Activated naive CD4-positive, alpha-beta T cell treated with anti-CD3 and anti-CD28 coated beads, Interleukin-2, amount 10 ng/mL, durations not matched to agents 7 days and 5 days (primary cell): ENCODE measurements at regions not wholly inside any gene's neighbourhood (a gene's known extent, or its start where the extent isn't known, plus 50 kb on each side); places are given as distances from the start of the nearest gene placed in this dataset.

ENCODE experiments used
- CTCF ChIA-PET: fragments of 350-600 bp; sonication (Branson Sonifier 250); formaldehyde crosslinking; loops from one replicate; lab custom pipeline; 2021; ENCODE audit warnings: antibody characterized with exemption; lab: Charles Lee
- DNase-seq: peaks from one replicate; pipeline ENCODE4 v3.0.0-alpha.2; 2020
- H3K27ac Mint-ChIP-seq: one replicate; pipeline ENCODE4 v1.8.0; 2021; ENCODE audit warnings: mild to moderate bottlenecking, moderate library complexity, mixed read lengths
- H3K27me3 Mint-ChIP-seq: one replicate; pipeline ENCODE4 v1.8.0; 2021; ENCODE audit warnings: mild to moderate bottlenecking, mixed read lengths
- H3K36me3 Mint-ChIP-seq: one replicate; pipeline ENCODE4 v1.8.0; 2021; ENCODE audit warnings: mixed read lengths
- H3K4me1 Mint-ChIP-seq: one replicate; pipeline ENCODE4 v1.8.0; 2021; ENCODE audit warnings: mixed read lengths
- H3K4me3 Mint-ChIP-seq: one replicate; pipeline ENCODE4 v1.8.0; 2021; ENCODE audit warnings: mild to moderate bottlenecking, moderate library complexity, mixed read lengths
- H3K9me3 Mint-ChIP-seq: one replicate; pipeline ENCODE4 v1.8.0; 2021; ENCODE audit warnings: mixed read lengths

- CTCF ChIA-PET = no interaction called here
- no peaks in the 10 kb centered on the region for H3K4me1 Mint-ChIP-seq
- no peaks in the 10 kb centered on the region for H3K36me3 Mint-ChIP-seq
- H3K9me3 Mint-ChIP-seq = no peaks in the 10 kb centered on the region
- H3K27ac Mint-ChIP-seq = no peak overlapping the region
- no peaks in the 10 kb centered on the region for H3K27me3 Mint-ChIP-seq
- DNase-seq = no peak
- no peak overlapping the region for H3K4me3 Mint-ChIP-seq
These were observed 213.9 kb upstream of the UBASH3B start for GRCh38 chr11:122441666-122442035.

GRCh38 chr11:122440811-122441665 lies 214.5 kb upstream of the UBASH3B start:
- CTCF ChIA-PET = no interaction called here
- H3K27me3 Mint-ChIP-seq = no peaks in the 10 kb centered on the region

GRCh38 chr11:122439866-122440810 lies 215.4 kb upstream of the UBASH3B start:
- no peak for DNase-seq
- H3K4me3 Mint-ChIP-seq = no peak overlapping the region
- no peaks in the 10 kb centered on the region for H3K9me3 Mint-ChIP-seq
- H3K36me3 Mint-ChIP-seq = no peaks in the 10 kb centered on the region
- CTCF ChIA-PET = no interaction called here
- H3K27me3 Mint-ChIP-seq = no peaks in the 10 kb centered on the region
- no peaks in the 10 kb centered on the region for H3K4me1 Mint-ChIP-seq
- H3K27ac Mint-ChIP-seq = no peak overlapping the region

More at GRCh38 chr11:122440811-122441665, 214.5 kb upstream of the UBASH3B start:
- H3K36me3 Mint-ChIP-seq = no peaks in the 10 kb centered on the region
- no peak overlapping the region for H3K27ac Mint-ChIP-seq
- no peaks in the 10 kb centered on the region for H3K9me3 Mint-ChIP-seq
- no peak for DNase-seq
- no peaks in the 10 kb centered on the region for H3K4me1 Mint-ChIP-seq
- H3K4me3 Mint-ChIP-seq = no peak overlapping the region

- DNase-seq = no peak
- no peak overlapping the region for H3K4me3 Mint-ChIP-seq
- CTCF ChIA-PET = no interaction called here
- H3K4me1 Mint-ChIP-seq = no peaks in the 10 kb centered on the region
- H3K27me3 Mint-ChIP-seq = no peaks in the 10 kb centered on the region
- no peaks in the 10 kb centered on the region for H3K9me3 Mint-ChIP-seq
- no peak overlapping the region for H3K27ac Mint-ChIP-seq
- H3K36me3 Mint-ChIP-seq = no peaks in the 10 kb centered on the region
These were observed 219.3 kb upstream of the UBASH3B start for GRCh38 chr11:122436188-122436555.

- CTCF ChIA-PET = no interaction called here
- H3K36me3 Mint-ChIP-seq = no peaks in the 10 kb centered on the region
- H3K27me3 Mint-ChIP-seq = no peaks in the 10 kb centered on the region
- H3K9me3 Mint-ChIP-seq = no peaks in the 10 kb centered on the region
- no peak overlapping the region for H3K4me3 Mint-ChIP-seq
- H3K27ac Mint-ChIP-seq = no peak overlapping the region
- DNase-seq = no peak
- H3K4me1 Mint-ChIP-seq = no peaks in the 10 kb centered on the region
These were observed 219.9 kb upstream of the UBASH3B start for GRCh38 chr11:122435540-122436187.

- H3K4me3 Mint-ChIP-seq = no peak overlapping the region
- H3K36me3 Mint-ChIP-seq = no peaks in the 10 kb centered on the region
- H3K4me1 Mint-ChIP-seq = no peaks in the 10 kb centered on the region
- no peaks in the 10 kb centered on the region for H3K27me3 Mint-ChIP-seq
- H3K9me3 Mint-ChIP-seq = no peaks in the 10 kb centered on the region
- H3K27ac Mint-ChIP-seq = no peak overlapping the region
- DNase-seq = no peak
- CTCF ChIA-PET = no interaction called here
These were observed 220.7 kb upstream of the UBASH3B start for GRCh38 chr11:122434786-122435185.

- no peak for DNase-seq
- no peak overlapping the region for H3K4me3 Mint-ChIP-seq
- H3K9me3 Mint-ChIP-seq = no peaks in the 10 kb centered on the region
- no peak overlapping the region for H3K27ac Mint-ChIP-seq
- no peaks in the 10 kb centered on the region for H3K36me3 Mint-ChIP-seq
- no peaks in the 10 kb centered on the region for H3K4me1 Mint-ChIP-seq
- no peaks in the 10 kb centered on the region for H3K27me3 Mint-ChIP-seq
- CTCF ChIA-PET = no interaction called here
These were observed 225.0 kb upstream of the UBASH3B start for GRCh38 chr11:122430490-122430889.

GRCh38 chr11:122426073-122426472 lies 229.4 kb upstream of the UBASH3B start:
- Mint-ChIP-seq H3K27ac (no peak overlapping the region), H3K4me1 (no peaks in the 10 kb centered on the region), H3K9me3 (no peaks in the 10 kb centered on the region), H3K36me3 (no peaks in the 10 kb centered on the region), H3K27me3 (no peaks in the 10 kb centered on the region), H3K4me3 (no peak overlapping the region)
- CTCF ChIA-PET = no interaction called here
- no peak for DNase-seq

- Mint-ChIP-seq H3K36me3 (no peaks in the 10 kb centered on the region), H3K27ac (no peak overlapping the region), H3K27me3 (no peaks in the 10 kb centered on the region), H3K4me1 (no peaks in the 10 kb centered on the region), H3K4me3 (no peak overlapping the region), H3K9me3 (no peaks in the 10 kb centered on the region)
- CTCF ChIA-PET = no interaction called here
- DNase-seq = no peak
These were observed 230.9 kb upstream of the UBASH3B start for GRCh38 chr11:122424636-122425035.

- Mint-ChIP-seq H3K27me3 (no peaks in the 10 kb centered on the region), H3K4me3 (no peak overlapping the region), H3K9me3 (no peaks in the 10 kb centered on the region), H3K4me1 (no peaks in the 10 kb centered on the region), H3K27ac (no peak overlapping the region), H3K36me3 (no peaks in the 10 kb centered on the region)
- CTCF ChIA-PET = no interaction called here
- DNase-seq = no peak
These were observed 231.6 kb upstream of the UBASH3B start for GRCh38 chr11:122423886-122424285.

- no peak overlapping the region for H3K27ac Mint-ChIP-seq
- H3K27me3 Mint-ChIP-seq = no peaks in the 10 kb centered on the region
- H3K4me1 Mint-ChIP-seq = no peaks in the 10 kb centered on the region
- H3K9me3 Mint-ChIP-seq = no peaks in the 10 kb centered on the region
- H3K4me3 Mint-ChIP-seq = no peak overlapping the region
- no peak for DNase-seq
- CTCF ChIA-PET = no interaction called here
- no peaks in the 10 kb centered on the region for H3K36me3 Mint-ChIP-seq
These were observed 232.2 kb upstream of the UBASH3B start for GRCh38 chr11:122423273-122423672.

- CTCF ChIA-PET = no interaction called here
- Mint-ChIP-seq H3K27ac (no peak overlapping the region), H3K4me1 (no peaks in the 10 kb centered on the region), H3K27me3 (no peaks in the 10 kb centered on the region), H3K4me3 (no peak overlapping the region), H3K9me3 (no peaks in the 10 kb centered on the region), H3K36me3 (no peaks in the 10 kb centered on the region)
- no peak for DNase-seq
These were observed 232.8 kb upstream of the UBASH3B start for GRCh38 chr11:122422682-122423081.

- DNase-seq = no peak
These were observed 233.8 kb upstream of the UBASH3B start for GRCh38 chr11:122421702-122422101.

GRCh38 chr11:122418032-122418431 lies 237.5 kb upstream of the UBASH3B start:
- Mint-ChIP-seq H3K27me3 (no peaks in the 10 kb centered on the region), H3K4me3 (no peak overlapping the region), H3K4me1 (no peaks in the 10 kb centered on the region), H3K36me3 (no peaks in the 10 kb centered on the region), H3K27ac (no peak overlapping the region), H3K9me3 (peaks cover 7% of the 10 kb centered on the region)
- CTCF ChIA-PET = no interaction called here
- DNase-seq = no peak

More at GRCh38 chr11:122421702-122422101, 233.8 kb upstream of the UBASH3B start:
- no peaks in the 10 kb centered on the region for H3K9me3 Mint-ChIP-seq
- H3K4me1 Mint-ChIP-seq = no peaks in the 10 kb centered on the region
- H3K4me3 Mint-ChIP-seq = no peak overlapping the region
- CTCF ChIA-PET = no interaction called here
- no peaks in the 10 kb centered on the region for H3K27me3 Mint-ChIP-seq
- no peak overlapping the region for H3K27ac Mint-ChIP-seq
- no peaks in the 10 kb centered on the region for H3K36me3 Mint-ChIP-seq
